Ovary (tissue), 3 donors: ENCODE measurements at regions not wholly inside any gene's neighbourhood (a gene's known extent, or its start where the extent isn't known, plus 50 kb on each side); places are given as distances from the start of the nearest gene placed in this dataset.

Source experiments
- CTCF ChIP-seq, 3 donors: fragments of 450-650 bp in 2 of 3; fragments of 200-600 bp in 1 of 3; IDR thresholded peaks; one replicate each; pipeline versions ENCODE4 v1.5.1 to v1.8.0; 2016 to 2022; ENCODE audit warnings: antibody characterized with exemption in 3 of 3, mild to moderate bottlenecking in 1 of 3
- EP300 ChIP-seq: sonication (generic); formaldehyde crosslinking; IDR thresholded peaks from one replicate; pipeline ENCODE4 v1.6.1; 2017; ENCODE audit warnings: antibody characterized with exemption
- donor health status: DM: no; HTN: no; CAD: no.

- TF ChIP-seq EP300, result no peak
- no peak for TF ChIP-seq CTCF (IDR thresholded peaks at IDR 0.05)
Measured at GRCh38 chr14:71183876-71184689, 276.8 kb downstream of the PCNX1 start.
